HEK293T (cell line): ENCODE measurements at regions not wholly inside any gene's neighbourhood (a gene's known extent, or its start where the extent isn't known, plus 50 kb on each side); places are given as distances from the start of the nearest gene placed in this dataset.
"Not testable (repeated sequence)": the region's sequence is repeated elsewhere in the genome, so short reads cannot be mapped to it uniquely, and the experiment has no call there.

Source experiments
- CTCF ChIA-PET: fragments of 350-600 bp; formaldehyde crosslinking; extraction: SDS; loops from one replicate; lab custom pipeline; 2021; ENCODE audit warnings: antibody characterized with exemption, inconsistent platforms; lab: Yijun Ruan, JAX
- POLR2A ChIA-PET: fragments of 350-600 bp; formaldehyde crosslinking; extraction: SDS; loops from one replicate; lab custom pipeline; 2020; ENCODE audit warnings: antibody characterized with exemption, inconsistent platforms; lab: Yijun Ruan, JAX
- DNase-seq: peaks from one replicate; pipeline ENCODE4 v3.0.0; 2012; ENCODE audit warnings: mixed read lengths; ENCODE audit errors: extremely low spot score
- ARNT ChIP-seq: fragments of 450-650 bp; IDR thresholded peaks from 2 replicates; pipeline ENCODE4 v1.6.1; 2017; ENCODE audit warnings: mild to moderate bottlenecking
- BHLHE40 ChIP-seq: fragments of 450-650 bp; IDR thresholded peaks from 2 replicates; pipeline ENCODE4 v1.6.1; 2016; ENCODE audit warnings: mild to moderate bottlenecking, moderate library complexity, borderline replicate concordance
- CTBP1 ChIP-seq: fragments of 450-650 bp; IDR thresholded peaks from 2 replicates; pipeline ENCODE4 v1.6.1; 2016; ENCODE audit warnings: borderline replicate concordance
- ELF4 ChIP-seq: fragments of 450-650 bp; IDR thresholded peaks from 2 replicates; pipeline ENCODE4 v1.6.1; 2017; ENCODE audit warnings: antibody characterized with exemption
- FOXA1 ChIP-seq: fragments of 450-650 bp; IDR thresholded peaks from 2 replicates; pipeline ENCODE4 v1.6.1; 2016; ENCODE audit warnings: mild to moderate bottlenecking
- FOXK2 ChIP-seq: fragments of 450-650 bp; IDR thresholded peaks from 2 replicates; pipeline ENCODE4 v1.6.1; 2016; ENCODE audit warnings: mild to moderate bottlenecking
- FOXM1 ChIP-seq: fragments of 450-650 bp; IDR thresholded peaks from 2 replicates; pipeline ENCODE4 v1.6.1; 2017; ENCODE audit warnings: mild to moderate bottlenecking, borderline replicate concordance
- HDGF ChIP-seq: fragments of 450-650 bp; IDR thresholded peaks from 2 replicates; pipeline ENCODE4 v1.6.1; 2017; ENCODE audit warnings: antibody characterized with exemption, borderline replicate concordance
- L3MBTL2 ChIP-seq: fragments of 450-650 bp; conservative IDR thresholded peaks from 2 replicates; pipeline ENCODE4 v1.6.1; 2016; ENCODE audit warnings: mild to moderate bottlenecking
- LEF1 ChIP-seq: fragments of 450-650 bp; IDR thresholded peaks from 2 replicates; pipeline ENCODE4 v1.6.1; 2017; ENCODE audit warnings: mild to moderate bottlenecking, borderline replicate concordance
- NFRKB ChIP-seq: fragments of 450-650 bp; IDR thresholded peaks from 2 replicates; pipeline ENCODE4 v1.6.1; 2016; ENCODE audit warnings: mild to moderate bottlenecking, moderate library complexity
- PKNOX1 ChIP-seq: fragments of 450-650 bp; IDR thresholded peaks from 2 replicates; pipeline ENCODE4 v1.6.1; 2016
- SP1 ChIP-seq: fragments of 450-650 bp; IDR thresholded peaks from 2 replicates; pipeline ENCODE4 v1.6.1; 2017
- SUZ12 ChIP-seq: fragments of 450-650 bp; IDR thresholded peaks from 2 replicates; pipeline ENCODE4 v1.6.1; 2016; ENCODE audit warnings: mild to moderate bottlenecking
- TARDBP ChIP-seq: fragments of 450-650 bp; IDR thresholded peaks from 2 replicates; pipeline ENCODE4 v1.6.1; 2016
- ZNF384 ChIP-seq: fragments of 450-650 bp; IDR thresholded peaks from 2 replicates; pipeline ENCODE4 v1.6.1; 2016

DNA sequence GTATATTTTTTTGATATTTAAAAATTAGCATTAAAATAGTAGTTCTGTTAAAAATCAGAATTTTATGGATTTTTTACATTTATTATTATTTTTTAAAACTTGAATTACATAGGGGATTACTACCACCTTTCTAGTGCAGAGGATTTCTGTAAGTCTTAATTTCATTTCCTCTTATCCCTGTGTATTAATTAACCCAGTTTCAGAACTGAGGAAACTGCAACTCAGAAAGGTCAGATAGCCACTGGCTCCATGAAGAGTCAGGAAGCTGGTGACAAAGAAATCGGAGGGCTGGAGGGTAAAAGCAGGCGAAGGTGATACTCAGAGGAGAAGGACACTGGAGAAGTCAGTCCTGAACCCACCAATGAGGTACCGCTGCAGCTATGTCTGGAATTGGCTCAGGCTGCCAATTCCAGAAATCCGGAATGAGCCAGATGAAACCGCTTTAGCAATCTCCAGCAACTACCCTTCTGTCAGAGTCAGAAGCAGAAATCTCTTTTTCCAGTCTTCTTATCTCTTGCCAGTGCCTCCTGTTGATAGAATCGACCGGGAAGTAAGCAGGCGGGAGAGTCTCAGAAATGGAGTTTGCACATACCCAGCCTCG, 308.5 kb downstream of the SV2B start:
- DNase-seq: no peak
- TF ChIP-seq L3MBTL2 (no peak), PKNOX1 (no peak), BHLHE40 (no peak), ZNF384 (no peak), NFRKB (no peak), SP1 (no peak), TARDBP (no peak), LEF1 (no peak), CTBP1 (no peak), ELF4 (no peak), SUZ12 (no peak), HDGF (no peak), FOXM1 (no peak), ARNT (no peak), FOXK2 (no peak), FOXA1 (no peak)
- CTCF ChIA-PET: no interaction called here
- POLR2A ChIA-PET: no interaction called here

GRCh38 chr15:91409387-91409786, 309.3 kb downstream of the SV2B start:
- CTCF ChIA-PET: no interaction called here

DNA sequence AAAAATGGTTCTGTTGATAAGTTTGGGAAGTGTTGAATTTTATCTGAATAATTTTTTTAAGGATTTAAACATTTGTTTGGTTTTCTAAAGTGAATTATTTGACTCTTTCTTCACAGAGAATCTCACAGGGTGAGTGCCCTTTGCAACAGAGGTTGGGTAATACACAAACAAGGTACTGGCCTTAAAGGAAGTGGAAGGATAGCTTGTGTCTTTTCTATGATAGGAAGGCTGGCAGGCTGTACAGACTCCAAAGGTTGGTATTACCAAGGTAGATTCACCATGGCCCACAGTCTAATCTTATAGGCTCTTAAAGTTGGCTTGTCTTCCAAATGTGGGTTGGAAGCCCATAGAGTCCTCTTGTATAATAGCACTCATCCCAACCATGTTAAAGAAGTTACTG, 311.5 kb downstream of the SV2B start:
- POLR2A ChIA-PET: no interaction called here
- DNase-seq: no peak
- no peak for TF ChIP-seq ZNF384
- TF ChIP-seq PKNOX1: no peak
- TF ChIP-seq ELF4: no peak
- no peak for TF ChIP-seq L3MBTL2
- TF ChIP-seq BHLHE40: no peak
- no peak for TF ChIP-seq CTBP1
- no peak for TF ChIP-seq FOXM1
- CTCF ChIA-PET: no interaction called here

More at GRCh38 chr15:91409387-91409786, 309.3 kb downstream of the SV2B start:
- no peak for DNase-seq
- no peak for TF ChIP-seq PKNOX1
- POLR2A ChIA-PET: no interaction called here

GRCh38 chr15:91412138-91412928, 312.3 kb downstream of the SV2B start:
- no peak for DNase-seq
- POLR2A ChIA-PET: no interaction called here
- no peak for TF ChIP-seq SP1
- TF ChIP-seq PKNOX1: no peak
- TF ChIP-seq CTBP1: no peak
- TF ChIP-seq FOXK2: no peak
- TF ChIP-seq L3MBTL2: no peak
- TF ChIP-seq FOXA1: no peak
- no peak for TF ChIP-seq SUZ12
- TF ChIP-seq HDGF: no peak
- no peak for TF ChIP-seq ARNT
- no peak for TF ChIP-seq FOXM1
- TF ChIP-seq NFRKB: no peak
- no peak for TF ChIP-seq ELF4
- TF ChIP-seq TARDBP: no peak
- no peak for TF ChIP-seq LEF1
- TF ChIP-seq BHLHE40: no peak
- CTCF ChIA-PET: no interaction called here

GRCh38 chr15:91413142-91413541, 313.1 kb downstream of the SV2B start:
- ChIA-PET CTCF (no interaction called here), POLR2A (no interaction called here)
- TF ChIP-seq BHLHE40 (no peak), NFRKB (no peak), CTBP1 (no peak), ZNF384 (no peak), FOXM1 (no peak), ELF4 (no peak), ARNT (no peak), SP1 (no peak), LEF1 (no peak), TARDBP (no peak), FOXA1 (no peak), SUZ12 (no peak)
- DNase-seq: no peak

- POLR2A ChIA-PET: no interaction called here
- CTCF ChIA-PET: no interaction called here
- TF ChIP-seq BHLHE40 (no peak), ZNF384 (no peak), NFRKB (no peak), SUZ12 (no peak), FOXM1 (no peak), FOXK2 (no peak), CTBP1 (no peak), FOXA1 (no peak), PKNOX1 (no peak), ARNT (no peak), TARDBP (no peak), L3MBTL2 (no peak), SP1 (no peak), HDGF (no peak)
- no peak for DNase-seq
Observed at GRCh38 chr15:91414124-91414523, 314.1 kb downstream of the SV2B start.

- POLR2A ChIA-PET, CTCF ChIA-PET, DNase-seq: not testable (repeated sequence)
Observed at GRCh38 chr15:91415258-91415657, 315.2 kb downstream of the SV2B start.
